Uterus (tissue), 2 donors: ENCODE measurements at regions not wholly inside any gene's neighbourhood (a gene's known extent, or its start where the extent isn't known, plus 50 kb on each side); places are given as distances from the start of the nearest gene placed in this dataset.

Experiments
- POLR2A ChIP-seq, 2 donors: fragments of 450-650 bp; IDR thresholded peaks; one replicate each; pipeline ENCODE4 v1.6.1; 2016; ENCODE audit warnings: antibody characterized with exemption in 2 of 2, mild to moderate bottlenecking in 1 of 2, moderate library complexity in 1 of 2
- TF ChIP-seq, protein P1 (sequence below), 4 experiments: fragments of 200-600 bp in 2 of 4; fragments of 450-650 bp in 2 of 4; sonication (generic) in 2 of 4; IDR thresholded peaks; one replicate each; pipeline ENCODE4 v1.5.1; 2016 to 2019; ENCODE audit warnings: antibody characterized with exemption in 4 of 4, mild to moderate bottlenecking in 2 of 4, moderate library complexity in 1 of 4

DNA sequence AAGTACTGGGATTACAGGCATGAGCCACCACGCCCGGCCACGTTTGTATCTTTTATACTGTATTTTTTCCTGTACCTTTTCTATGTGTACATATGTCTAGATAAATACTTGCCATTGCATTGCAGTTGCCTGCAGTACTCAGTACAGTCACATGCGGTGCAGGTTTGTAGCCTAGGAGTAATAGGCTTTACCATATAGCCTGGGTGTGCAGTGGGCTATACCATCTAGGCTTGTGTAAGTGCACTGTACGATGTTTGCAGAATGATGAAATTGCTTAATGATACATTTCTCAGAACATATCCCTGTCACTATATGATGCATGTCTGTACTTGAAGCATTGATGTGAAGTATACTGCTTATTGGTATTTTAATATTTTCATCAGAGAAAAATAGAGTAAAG lies 115.4 kb upstream of the PUDP start:
- TF ChIP-seq POLR2A (IDR thresholded peaks at IDR 0.05): no peak
- TF ChIP-seq, protein P1, sequence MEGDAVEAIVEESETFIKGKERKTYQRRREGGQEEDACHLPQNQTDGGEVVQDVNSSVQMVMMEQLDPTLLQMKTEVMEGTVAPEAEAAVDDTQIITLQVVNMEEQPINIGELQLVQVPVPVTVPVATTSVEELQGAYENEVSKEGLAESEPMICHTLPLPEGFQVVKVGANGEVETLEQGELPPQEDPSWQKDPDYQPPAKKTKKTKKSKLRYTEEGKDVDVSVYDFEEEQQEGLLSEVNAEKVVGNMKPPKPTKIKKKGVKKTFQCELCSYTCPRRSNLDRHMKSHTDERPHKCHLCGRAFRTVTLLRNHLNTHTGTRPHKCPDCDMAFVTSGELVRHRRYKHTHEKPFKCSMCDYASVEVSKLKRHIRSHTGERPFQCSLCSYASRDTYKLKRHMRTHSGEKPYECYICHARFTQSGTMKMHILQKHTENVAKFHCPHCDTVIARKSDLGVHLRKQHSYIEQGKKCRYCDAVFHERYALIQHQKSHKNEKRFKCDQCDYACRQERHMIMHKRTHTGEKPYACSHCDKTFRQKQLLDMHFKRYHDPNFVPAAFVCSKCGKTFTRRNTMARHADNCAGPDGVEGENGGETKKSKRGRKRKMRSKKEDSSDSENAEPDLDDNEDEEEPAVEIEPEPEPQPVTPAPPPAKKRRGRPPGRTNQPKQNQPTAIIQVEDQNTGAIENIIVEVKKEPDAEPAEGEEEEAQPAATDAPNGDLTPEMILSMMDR (IDR thresholded peaks at IDR 0.05): no peak
